NCI-H128 (cell line): ENCODE measurements at regions not wholly inside any gene's neighbourhood (a gene's known extent, or its start where the extent isn't known, plus 50 kb on each side); places are given as distances from the start of the nearest gene placed in this dataset.

Source experiments
- DNase-seq: peaks from one replicate; lab custom pipeline; 2025; ENCODE audit not compliant: unreplicated experiment; lab: John Stamatoyannopoulos, UW

- no peak for DNase-seq
Observed at GRCh38 chrX:5122181-5122678, 1106.4 kb downstream of the NLGN4X start.

- DNase-seq: no peak
Observed at GRCh38 chrX:5117816-5118215, 1110.9 kb downstream of the NLGN4X start.

GRCh38 chrX:5113128-5113527 lies 1115.5 kb downstream of the NLGN4X start:
- no peak for DNase-seq

GRCh38 chrX:5100004-5100403 lies 1128.7 kb downstream of the NLGN4X start:
- no peak for DNase-seq

- DNase-seq: no peak
Observed at GRCh38 chrX:5086388-5086787, 1142.3 kb downstream of the NLGN4X start.

- no peak for DNase-seq
Observed at GRCh38 chrX:5084279-5084678, 1144.4 kb downstream of the NLGN4X start.

GRCh38 chrX:5082705-5083104 lies 1146.0 kb downstream of the NLGN4X start:
- no peak for DNase-seq

- no peak for DNase-seq
Observed at GRCh38 chrX:5080791-5081190, 1147.9 kb downstream of the NLGN4X start.

GRCh38 chrX:5068550-5068949 lies 1160.1 kb downstream of the NLGN4X start:
- no peak for DNase-seq

- DNase-seq: no peak
Observed at GRCh38 chrX:5057786-5058185, 1170.9 kb downstream of the NLGN4X start.

GRCh38 chrX:5054852-5055251 lies 1173.8 kb downstream of the NLGN4X start:
- DNase-seq: no peak

GRCh38 chrX:5051831-5052491 lies 1176.7 kb downstream of the NLGN4X start:
- no peak for DNase-seq

- DNase-seq: no peak
Observed at GRCh38 chrX:5042563-5042962, 1186.1 kb downstream of the NLGN4X start.

GRCh38 chrX:5031792-5032191 lies 1196.9 kb downstream of the NLGN4X start:
- no peak for DNase-seq

- no peak for DNase-seq
Observed at GRCh38 chrX:5015451-5015850, 1213.2 kb downstream of the NLGN4X start.

GRCh38 chrX:4994855-4995254 lies 1233.8 kb downstream of the NLGN4X start:
- no peak for DNase-seq

GRCh38 chrX:4978613-4979012 lies 1250.1 kb downstream of the NLGN4X start:
- DNase-seq: no peak

GRCh38 chrX:4971646-4972045 lies 1257.0 kb downstream of the NLGN4X start:
- no peak for DNase-seq

- DNase-seq: no peak
Observed at GRCh38 chrX:4964112-4964511, 1250.7 kb upstream of the PRKX start.

GRCh38 chrX:4963432-4963831 lies 1250.0 kb upstream of the PRKX start:
- no peak for DNase-seq

GRCh38 chrX:4944767-4945166 lies 1231.3 kb upstream of the PRKX start:
- no peak for DNase-seq

GRCh38 chrX:4936315-4936714 lies 1222.9 kb upstream of the PRKX start:
- no peak for DNase-seq

- no peak for DNase-seq
Observed at GRCh38 chrX:4935846-4936245, 1222.4 kb upstream of the PRKX start.
